Testis (tissue), 2 donors: ENCODE measurements at regions not wholly inside any gene's neighbourhood (a gene's known extent, or its start where the extent isn't known, plus 50 kb on each side); places are given as distances from the start of the nearest gene placed in this dataset.
A peak's percentile ranks its signal among the peaks of the same experiment; 100 is the strongest.

Experiments
- DNase-seq: peaks from one replicate; pipeline ENCODE4 v3.0.0-alpha.2; 2019
- H3K27ac ChIP-seq, 2 donors: fragments of 200-600 bp; sonication (generic); one replicate each; pipeline ENCODE4 v1.5.1; 2019
- H3K27me3 ChIP-seq: fragments of 200-600 bp; sonication (generic); one replicate; pipeline ENCODE4 v1.5.1; 2019
- H3K36me3 ChIP-seq: fragments of 200-600 bp; sonication (generic); one replicate; pipeline ENCODE4 v1.5.1; 2017; ENCODE audit warnings: low read depth; ENCODE audit errors: missing control alignments
- H3K4me1 ChIP-seq: fragments of 200-600 bp; sonication (generic); one replicate; pipeline ENCODE4 v1.5.1; 2019
- H3K4me3 ChIP-seq, 2 donors: fragments of 200-600 bp; sonication (generic); one replicate each; pipeline ENCODE4 v1.5.1; 2017 to 2019
- H3K9me3 ChIP-seq: fragments of 200-600 bp; sonication (generic); one replicate; pipeline ENCODE4 v1.5.1; 2017
- POLR2A ChIP-seq: fragments of 450-650 bp; IDR thresholded peaks from one replicate; pipeline ENCODE4 v1.6.1; 2017; ENCODE audit warnings: antibody characterized with exemption, mild to moderate bottlenecking, moderate library complexity
- WGBS, 2 donors: methylation state at CpG; one replicate each; pipeline ENCODE4 v1.1.5; 2018; 5-methylcytosine and 5-hydroxymethylcytosine counted together
- intact Hi-C: fragments of 100-400 bp; cut with DNase I; formaldehyde crosslinking; loops from one replicate; pipeline ENCODE4 v1.15.1; 2023; ENCODE audit warnings: low total_unique reads
- TF ChIP-seq, protein P1 (sequence below), 3 experiments: fragments of 450-650 bp in 2 of 3; fragments of 200-600 bp in 1 of 3; sonication (generic) in 1 of 3; IDR thresholded peaks; one replicate each; pipeline ENCODE4 v1.5.1; 2016 to 2019; ENCODE audit warnings: antibody characterized with exemption in 3 of 3, mild to moderate bottlenecking in 2 of 3, moderate library complexity in 1 of 3

DNA sequence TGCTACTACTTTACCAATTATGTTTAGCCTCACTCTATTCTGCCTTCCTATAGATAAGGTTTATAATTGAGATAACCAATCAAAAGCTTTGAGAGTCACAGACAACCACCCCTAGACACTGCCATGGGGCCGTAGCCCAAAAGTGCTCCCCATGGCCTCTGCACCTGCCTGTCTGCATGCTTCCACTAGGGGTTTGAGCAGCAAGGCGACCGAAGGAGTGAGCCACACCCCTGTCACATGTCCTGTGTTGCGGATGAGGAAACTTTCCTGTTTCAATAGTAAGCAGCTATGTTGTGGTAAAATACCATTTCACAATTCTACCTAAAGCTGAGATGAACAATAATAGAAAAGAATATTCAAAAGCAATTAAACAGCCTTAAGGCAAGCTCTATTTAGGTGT is 856.0 kb upstream of the FRG1 start:
- no peaks in the 10 kb centered on the region for H3K36me3 ChIP-seq
- intact Hi-C loops, result no loop called here
- no peaks in the 10 kb centered on the region for H3K4me1 ChIP-seq
- DNase-seq, result no peak
- 81 to 91% methylated on average over 4 of the region's 4 CpGs for whole genome bisulfite sequencing, 2 donors
- no peak overlapping the region for H3K4me3 ChIP-seq
- no peaks in the 10 kb centered on the region for H3K9me3 ChIP-seq
- H3K27me3 ChIP-seq, result no peaks in the 10 kb centered on the region
- TF ChIP-seq POLR2A, result no peak
- TF ChIP-seq, protein P1, sequence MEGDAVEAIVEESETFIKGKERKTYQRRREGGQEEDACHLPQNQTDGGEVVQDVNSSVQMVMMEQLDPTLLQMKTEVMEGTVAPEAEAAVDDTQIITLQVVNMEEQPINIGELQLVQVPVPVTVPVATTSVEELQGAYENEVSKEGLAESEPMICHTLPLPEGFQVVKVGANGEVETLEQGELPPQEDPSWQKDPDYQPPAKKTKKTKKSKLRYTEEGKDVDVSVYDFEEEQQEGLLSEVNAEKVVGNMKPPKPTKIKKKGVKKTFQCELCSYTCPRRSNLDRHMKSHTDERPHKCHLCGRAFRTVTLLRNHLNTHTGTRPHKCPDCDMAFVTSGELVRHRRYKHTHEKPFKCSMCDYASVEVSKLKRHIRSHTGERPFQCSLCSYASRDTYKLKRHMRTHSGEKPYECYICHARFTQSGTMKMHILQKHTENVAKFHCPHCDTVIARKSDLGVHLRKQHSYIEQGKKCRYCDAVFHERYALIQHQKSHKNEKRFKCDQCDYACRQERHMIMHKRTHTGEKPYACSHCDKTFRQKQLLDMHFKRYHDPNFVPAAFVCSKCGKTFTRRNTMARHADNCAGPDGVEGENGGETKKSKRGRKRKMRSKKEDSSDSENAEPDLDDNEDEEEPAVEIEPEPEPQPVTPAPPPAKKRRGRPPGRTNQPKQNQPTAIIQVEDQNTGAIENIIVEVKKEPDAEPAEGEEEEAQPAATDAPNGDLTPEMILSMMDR (IDR thresholded peaks at IDR 0.05), result no peak
- H3K27ac ChIP-seq, result no peak overlapping the region

GRCh38 chr4:189087971-189088370 is 852.7 kb upstream of the FRG1 start:
- intact Hi-C loops, result no loop called here
- TF ChIP-seq, protein P1 (IDR thresholded peaks at IDR 0.05), result no peak
- TF ChIP-seq POLR2A, result no peak
- Histone ChIP-seq H3K36me3 (no peaks in the 10 kb centered on the region), H3K4me3 (no peak overlapping the region), H3K9me3 (no peaks in the 10 kb centered on the region), H3K4me1 (no peaks in the 10 kb centered on the region), H3K27ac (no peak overlapping the region), H3K27me3 (no peaks in the 10 kb centered on the region)
- no peak for DNase-seq
- WGBS, 2 donors, result 81 to 84% methylated on average over 2 of the region's 2 CpGs

GRCh38 chr4:189088780-189089179 is 851.9 kb upstream of the FRG1 start:
- 87 to 88% methylated on average over 5 of the region's 5 CpGs for WGBS, 2 donors
- no peak for TF ChIP-seq POLR2A
- TF ChIP-seq, protein P1 (IDR thresholded peaks at IDR 0.05), result no peak

DNA sequence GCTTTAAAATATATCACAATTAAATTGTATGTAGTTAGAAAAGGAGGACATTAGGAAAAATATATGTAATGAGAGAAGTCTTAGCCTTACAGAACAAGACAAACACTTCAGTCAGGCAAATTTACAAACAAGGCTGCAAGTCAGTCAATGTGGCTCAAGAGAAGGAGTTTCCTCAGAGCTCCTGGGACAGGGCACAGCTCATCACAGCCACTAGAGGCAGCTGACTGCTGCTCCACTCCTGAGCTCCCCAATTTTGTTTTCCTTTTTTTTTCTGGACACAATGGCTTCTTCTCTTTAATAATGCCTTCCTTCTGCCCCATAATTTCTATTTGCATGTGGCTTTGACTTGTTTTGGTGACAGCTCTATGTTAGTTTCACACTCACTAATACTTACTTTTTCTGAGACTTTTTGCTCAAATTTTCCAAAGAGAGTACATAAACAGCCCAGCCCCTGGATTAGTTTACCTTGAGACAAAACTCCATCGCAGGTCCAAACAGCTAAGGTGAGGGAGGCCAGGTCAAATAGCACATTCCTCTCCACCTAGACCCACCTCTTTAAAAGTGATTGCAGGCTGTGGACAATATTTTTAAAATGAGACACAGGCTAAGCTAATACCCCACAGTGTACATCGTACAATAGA is 850.4 kb upstream of the FRG1 start:
- Histone ChIP-seq H3K27ac (no peak overlapping the region), H3K4me1 (no peaks in the 10 kb centered on the region), H3K9me3 (no peaks in the 10 kb centered on the region), H3K36me3 (no peaks in the 10 kb centered on the region), H3K27me3 (no peaks in the 10 kb centered on the region), H3K4me3 (no peak overlapping the region)
- DNase-seq, result no peak
- intact Hi-C loops, result no loop called here
- TF ChIP-seq, protein P1 (IDR thresholded peaks at IDR 0.05), result peak in 1 of 3 experiments; percentile 19
- TF ChIP-seq POLR2A, result no peak
- 86 to 91% methylated on average over 2 of the region's 2 CpGs for WGBS, 2 donors

More at GRCh38 chr4:189088780-189089179, 851.9 kb upstream of the FRG1 start:
- intact Hi-C loops, result no loop called here
- H3K4me3 ChIP-seq, result no peak overlapping the region
- H3K27ac ChIP-seq, result no peak overlapping the region
- H3K9me3 ChIP-seq, result no peaks in the 10 kb centered on the region
- H3K36me3 ChIP-seq, result no peaks in the 10 kb centered on the region
- H3K27me3 ChIP-seq, result no peaks in the 10 kb centered on the region
- DNase-seq, result no peak
- H3K4me1 ChIP-seq, result no peaks in the 10 kb centered on the region

GRCh38 chr4:189092581-189092980 is 848.1 kb upstream of the FRG1 start:
- no peaks in the 10 kb centered on the region for H3K4me1 ChIP-seq
- TF ChIP-seq, protein P1 (IDR thresholded peaks at IDR 0.05), result no peak
- TF ChIP-seq POLR2A, result no peak
- no peak overlapping the region for H3K27ac ChIP-seq
- H3K4me3 ChIP-seq, result no peak overlapping the region
- no peak for DNase-seq
- intact Hi-C loops, result no loop called here
- no peaks in the 10 kb centered on the region for H3K27me3 ChIP-seq
- 57 to 60% methylated on average over 4 of the region's 4 CpGs for WGBS, 2 donors
- H3K9me3 ChIP-seq, result no peaks in the 10 kb centered on the region
- H3K36me3 ChIP-seq, result no peaks in the 10 kb centered on the region
